ENCODE measurements at regions not wholly inside any gene's neighbourhood (a gene's known extent, or its start where the extent isn't known, plus 50 kb on each side); places are given as distances from the start of the nearest gene placed in this dataset.

DNA sequence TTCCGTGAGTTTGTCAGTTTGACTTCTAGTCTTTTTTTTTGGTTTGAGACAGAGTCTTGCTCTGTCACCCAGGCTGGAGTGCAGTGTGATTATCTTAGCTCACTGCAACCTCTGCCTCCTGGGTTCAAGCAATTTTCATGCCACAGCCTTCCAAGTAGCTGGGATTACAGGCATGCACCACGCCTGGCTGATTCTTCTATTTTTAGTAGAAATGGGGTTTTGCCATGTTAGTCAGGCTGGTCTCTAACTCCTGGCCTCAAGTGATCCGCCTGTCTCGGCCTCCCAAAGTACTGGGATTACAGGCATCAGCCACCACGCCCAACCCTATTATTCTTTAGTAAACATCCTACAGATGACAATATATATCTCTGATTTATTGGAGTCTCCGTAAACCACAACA is 506.5 kb downstream of the PREX1 start:
- Histone ChIP-seq H3K27me3 (no peaks in the 10 kb centered on the region), H3K36me3 (no peaks in the 10 kb centered on the region), H3K9me3 (no peaks in the 10 kb centered on the region), H3K4me3 (no peak overlapping the region), H3K4me1 (no peaks in the 10 kb centered on the region), H3K27ac (no peak overlapping the region)
- intact Hi-C loops (cut with DNase I), result no loop called here
- TF ChIP-seq, protein P1, sequence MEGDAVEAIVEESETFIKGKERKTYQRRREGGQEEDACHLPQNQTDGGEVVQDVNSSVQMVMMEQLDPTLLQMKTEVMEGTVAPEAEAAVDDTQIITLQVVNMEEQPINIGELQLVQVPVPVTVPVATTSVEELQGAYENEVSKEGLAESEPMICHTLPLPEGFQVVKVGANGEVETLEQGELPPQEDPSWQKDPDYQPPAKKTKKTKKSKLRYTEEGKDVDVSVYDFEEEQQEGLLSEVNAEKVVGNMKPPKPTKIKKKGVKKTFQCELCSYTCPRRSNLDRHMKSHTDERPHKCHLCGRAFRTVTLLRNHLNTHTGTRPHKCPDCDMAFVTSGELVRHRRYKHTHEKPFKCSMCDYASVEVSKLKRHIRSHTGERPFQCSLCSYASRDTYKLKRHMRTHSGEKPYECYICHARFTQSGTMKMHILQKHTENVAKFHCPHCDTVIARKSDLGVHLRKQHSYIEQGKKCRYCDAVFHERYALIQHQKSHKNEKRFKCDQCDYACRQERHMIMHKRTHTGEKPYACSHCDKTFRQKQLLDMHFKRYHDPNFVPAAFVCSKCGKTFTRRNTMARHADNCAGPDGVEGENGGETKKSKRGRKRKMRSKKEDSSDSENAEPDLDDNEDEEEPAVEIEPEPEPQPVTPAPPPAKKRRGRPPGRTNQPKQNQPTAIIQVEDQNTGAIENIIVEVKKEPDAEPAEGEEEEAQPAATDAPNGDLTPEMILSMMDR (IDR thresholded peaks at IDR 0.05), result no peak
- DNase-seq (ENCODE audit: low spot score in 2 of 2), result no peak

DNA sequence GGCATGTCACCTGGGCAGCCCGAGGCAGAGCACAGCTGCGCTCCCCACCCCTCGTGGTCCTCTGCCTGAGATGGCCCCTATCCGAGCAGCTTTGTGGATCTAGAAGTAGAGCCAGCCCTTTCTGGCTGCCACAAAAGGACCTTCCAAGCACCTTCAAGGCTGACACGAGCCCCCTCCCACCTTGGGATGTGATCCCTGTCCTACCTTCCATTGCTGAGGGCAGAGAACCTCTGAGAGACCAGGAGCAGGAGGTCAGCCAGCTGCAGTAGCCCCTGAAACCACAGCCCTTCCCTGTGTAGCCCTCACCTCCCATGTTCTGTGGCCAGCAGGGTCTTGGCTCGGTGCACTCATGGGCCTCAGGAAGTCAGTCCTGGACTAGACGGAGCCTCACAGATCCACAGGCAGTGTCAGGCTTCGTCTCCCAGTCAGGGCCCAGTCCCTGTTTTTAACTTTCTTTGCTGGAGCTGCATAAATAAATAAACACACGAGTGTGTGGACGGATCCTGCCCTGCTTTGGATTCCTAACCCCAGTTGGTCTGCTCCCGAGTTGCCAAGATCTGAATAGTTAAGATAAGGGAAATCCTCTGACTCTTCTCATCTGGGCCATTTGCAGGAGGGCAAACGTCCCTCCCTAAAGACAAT is 507.7 kb downstream of the PREX1 start:
- DNase-seq (ENCODE audit: low spot score in 2 of 2), result no peak
- intact Hi-C loops (cut with DNase I), result no loop called here
- no peak overlapping the region for H3K4me3 ChIP-seq
- H3K36me3 ChIP-seq, result no peaks in the 10 kb centered on the region
- TF ChIP-seq, protein P1 (IDR thresholded peaks at IDR 0.05), result no peak
- H3K4me1 ChIP-seq, result no peaks in the 10 kb centered on the region
- no peaks in the 10 kb centered on the region for H3K27me3 ChIP-seq
- no peak overlapping the region for H3K27ac ChIP-seq
- H3K9me3 ChIP-seq, result no peaks in the 10 kb centered on the region

DNA sequence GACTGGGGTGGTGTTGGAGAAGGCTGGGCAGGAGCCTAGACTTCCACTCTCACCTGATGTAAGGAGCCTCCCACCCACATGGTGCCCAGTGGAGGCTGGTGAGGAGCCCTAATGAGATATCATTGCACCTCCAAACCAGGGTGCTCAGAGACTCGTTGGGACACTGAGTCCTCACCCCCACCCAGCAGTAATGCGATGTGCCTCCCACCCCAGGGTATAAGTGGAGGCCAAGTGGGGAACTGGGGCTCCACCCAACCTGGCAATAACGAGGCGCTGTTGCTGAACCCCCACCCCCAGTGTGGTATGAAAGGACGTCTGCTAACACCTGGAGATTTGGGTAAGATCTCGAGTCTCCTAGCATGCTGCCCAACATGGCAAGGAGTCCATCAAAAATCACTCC is 510.2 kb downstream of the PREX1 start:
- Histone ChIP-seq H3K36me3 (no peaks in the 10 kb centered on the region), H3K4me1 (no peaks in the 10 kb centered on the region), H3K27me3 (no peaks in the 10 kb centered on the region), H3K4me3 (no peak overlapping the region), H3K9me3 (no peaks in the 10 kb centered on the region), H3K27ac (no peak overlapping the region)
- intact Hi-C loops (cut with DNase I), result no loop called here
- DNase-seq (ENCODE audit: low spot score in 2 of 2), result no peak
- TF ChIP-seq, protein P1 (IDR thresholded peaks at IDR 0.05), result no peak

DNA sequence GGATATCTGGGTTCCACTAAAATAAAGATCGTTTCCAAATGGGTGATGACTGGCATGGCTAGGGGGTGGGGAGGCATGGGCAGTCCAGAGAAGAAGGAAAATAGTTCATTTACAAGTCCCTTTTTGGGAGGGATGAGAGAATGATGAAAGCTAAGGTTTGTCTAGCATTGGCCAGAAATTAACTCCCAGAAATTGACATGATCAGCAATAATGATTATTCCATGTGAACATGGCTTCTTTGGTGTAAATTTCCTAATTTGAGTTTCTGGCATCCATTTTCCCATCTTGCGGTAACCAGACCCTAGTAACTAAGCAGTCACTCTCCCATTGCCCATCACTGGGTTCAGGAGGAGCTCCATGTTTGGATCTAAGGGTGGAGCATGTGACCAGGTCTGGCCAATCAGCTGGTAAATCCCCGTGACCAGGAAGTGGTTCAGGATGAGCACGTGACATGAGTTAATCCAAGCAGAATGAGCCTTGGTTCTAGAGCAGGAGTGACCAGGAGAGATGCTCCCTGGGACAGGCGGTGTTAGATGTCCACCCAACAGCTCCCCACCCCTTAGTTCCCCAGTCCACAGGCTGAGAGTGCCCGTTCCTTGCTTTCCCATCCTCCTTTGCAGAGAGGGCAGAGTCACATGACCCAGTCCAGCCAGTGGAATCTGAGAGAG is 512.7 kb downstream of the PREX1 start:
- H3K27me3 ChIP-seq, result no peaks in the 10 kb centered on the region
- H3K4me3 ChIP-seq, result no peak overlapping the region
- no peaks in the 10 kb centered on the region for H3K36me3 ChIP-seq
- no peaks in the 10 kb centered on the region for H3K9me3 ChIP-seq
- intact Hi-C loops (cut with DNase I), result no loop called here
- TF ChIP-seq, protein P1 (IDR thresholded peaks at IDR 0.05), result no peak
- no peak overlapping the region for H3K27ac ChIP-seq
- DNase-seq (ENCODE audit: low spot score in 2 of 2), result no peak
- H3K4me1 ChIP-seq, result no peaks in the 10 kb centered on the region

DNA sequence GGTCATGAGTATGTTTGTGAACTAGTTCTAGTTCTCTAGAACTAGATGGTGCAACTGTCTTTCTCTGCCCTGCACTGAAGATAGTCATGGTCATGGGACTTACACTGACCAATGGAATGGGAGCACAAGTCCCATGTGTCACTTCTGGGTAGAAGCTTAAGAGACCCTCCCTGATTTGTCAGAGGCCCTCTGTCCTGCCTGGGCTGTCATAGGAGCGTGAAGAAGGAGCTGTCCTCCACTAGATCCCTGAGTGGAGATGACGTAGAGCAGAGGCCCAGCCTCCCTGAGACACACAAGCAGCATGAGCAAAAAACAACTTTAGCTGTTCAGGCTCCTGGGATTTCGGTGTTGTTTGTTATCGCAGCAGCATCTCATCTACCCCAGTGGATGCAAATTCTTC is 514.5 kb downstream of the PREX1 start:
- TF ChIP-seq, protein P1 (IDR thresholded peaks at IDR 0.05), result no peak
- H3K27ac ChIP-seq, result no peak overlapping the region
- no peaks in the 10 kb centered on the region for H3K4me1 ChIP-seq
- H3K36me3 ChIP-seq, result no peaks in the 10 kb centered on the region
- no peaks in the 10 kb centered on the region for H3K27me3 ChIP-seq
- intact Hi-C loops (cut with DNase I), result no loop called here
- DNase-seq (ENCODE audit: low spot score in 2 of 2), result no peak
- no peaks in the 10 kb centered on the region for H3K9me3 ChIP-seq
- no peak overlapping the region for H3K4me3 ChIP-seq

All from ascending aorta (tissue), 2 donors.